ENCODE measurements at regions not wholly inside any gene's neighbourhood (a gene's known extent, or its start where the extent isn't known, plus 50 kb on each side); places are given as distances from the start of the nearest gene placed in this dataset.

DNA sequence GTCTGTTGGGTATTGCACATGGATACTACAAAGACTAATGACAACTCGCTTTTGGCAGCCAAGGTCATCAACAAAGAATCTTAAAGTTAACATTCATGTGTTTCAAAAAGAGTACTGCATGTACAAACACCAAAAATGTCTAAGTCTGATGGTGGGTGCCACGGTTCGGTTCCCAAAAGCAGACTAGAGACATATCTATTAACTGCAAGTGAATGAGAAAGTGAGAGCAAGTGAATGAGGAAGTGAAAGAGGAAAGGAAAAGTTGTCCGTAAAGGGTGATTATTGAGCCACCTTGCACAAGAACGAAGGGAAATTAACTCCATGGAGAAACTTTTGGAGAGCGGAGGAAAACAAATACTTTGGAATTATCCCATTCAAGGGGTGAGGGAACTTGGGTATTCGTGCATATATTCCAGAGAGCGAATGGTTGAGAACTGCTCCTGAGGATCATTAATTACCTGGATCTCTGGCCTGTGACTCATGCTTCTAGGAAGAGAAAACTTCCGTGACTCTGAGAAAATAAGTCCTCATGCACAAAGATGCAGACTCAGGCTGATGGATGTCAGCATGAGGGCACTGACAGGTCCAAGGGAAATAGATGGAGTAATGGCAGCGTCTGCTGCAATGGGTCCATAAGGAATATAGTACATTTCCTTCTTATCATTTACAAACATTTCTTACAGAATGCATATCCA lies 336.5 kb upstream of the TGFBR2 start:
- DNase-seq = peak; percentile 65 to 67

- no peak for DNase-seq
Observed at GRCh38 chr3:30271781-30272180, 334.6 kb upstream of the TGFBR2 start.

DNA sequence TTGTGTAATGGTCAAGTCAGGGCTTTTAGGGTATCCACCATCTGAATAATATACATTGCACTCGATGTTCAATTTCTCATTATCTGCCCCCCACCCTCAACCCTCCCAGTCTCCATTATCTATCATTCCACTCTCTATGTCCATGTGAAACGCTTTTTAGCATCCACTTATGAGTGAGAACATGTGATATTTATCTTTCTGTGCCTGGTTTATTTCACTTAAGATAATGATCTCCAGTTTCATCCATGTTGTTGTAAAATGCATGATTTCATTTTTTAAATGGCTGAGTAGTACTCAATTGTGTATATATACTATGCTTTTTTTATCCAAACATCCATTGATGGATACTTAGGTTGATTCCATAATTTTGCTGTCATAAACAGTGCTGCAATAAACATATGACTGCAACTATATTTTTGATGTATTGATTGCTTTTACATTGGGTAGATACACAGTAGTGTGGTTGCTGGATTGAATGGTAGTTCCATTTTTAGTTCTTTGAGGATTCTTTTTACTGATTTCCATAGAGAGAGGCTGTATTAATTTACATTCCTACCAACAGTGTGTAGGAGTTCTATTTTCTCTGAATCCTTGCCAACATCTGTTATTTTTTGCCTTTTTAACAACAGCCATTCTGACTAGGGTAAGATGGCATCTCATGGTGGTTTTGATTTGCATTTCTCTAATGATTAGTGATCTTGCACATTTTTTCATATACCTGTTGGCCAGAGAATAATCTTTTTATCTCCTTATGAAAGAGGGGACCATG lies 332.9 kb upstream of the TGFBR2 start:
- no peak for DNase-seq

DNA sequence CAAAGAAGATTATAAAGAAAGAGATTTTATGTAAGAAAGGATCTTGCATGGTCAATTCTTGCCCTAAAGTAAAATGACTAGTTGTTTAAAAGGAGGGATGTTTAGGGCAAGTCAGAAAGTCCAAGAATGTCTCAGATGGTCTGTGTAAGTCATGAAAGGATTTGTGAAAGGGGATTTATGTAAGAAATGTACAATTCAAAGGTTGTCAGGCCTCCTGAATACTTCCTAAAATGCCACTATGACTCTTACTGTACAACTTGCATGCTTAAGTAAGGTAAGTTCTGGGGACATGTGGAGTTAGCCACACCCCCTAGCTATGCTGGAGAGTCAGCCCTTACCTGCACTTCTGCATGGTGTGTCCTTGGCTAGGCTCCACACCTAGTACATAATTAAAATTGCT lies 328.9 kb upstream of the TGFBR2 start:
- DNase-seq = no peak

DNA sequence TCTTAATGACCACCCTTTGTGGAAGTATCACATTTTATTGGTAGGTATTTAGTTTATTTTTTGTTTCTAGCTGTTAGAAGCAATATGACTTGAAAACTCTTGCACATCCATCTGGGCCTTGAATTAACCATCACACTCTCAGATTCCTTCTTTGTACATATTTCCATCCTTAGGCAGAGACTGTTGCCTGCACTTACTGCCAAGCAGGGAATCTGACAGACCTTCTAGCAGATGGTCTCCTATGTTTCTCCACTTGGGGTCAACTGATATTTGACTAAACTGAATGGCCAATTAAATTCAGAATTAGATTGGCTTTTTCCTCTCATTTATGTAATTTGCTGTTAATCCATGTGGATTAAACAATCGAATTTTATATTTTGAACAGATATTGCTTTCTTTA lies 324.9 kb upstream of the TGFBR2 start:
- DNase-seq = no peak

- no peak for DNase-seq
Observed at GRCh38 chr3:30282154-30282696, 324.2 kb upstream of the TGFBR2 start.

DNA sequence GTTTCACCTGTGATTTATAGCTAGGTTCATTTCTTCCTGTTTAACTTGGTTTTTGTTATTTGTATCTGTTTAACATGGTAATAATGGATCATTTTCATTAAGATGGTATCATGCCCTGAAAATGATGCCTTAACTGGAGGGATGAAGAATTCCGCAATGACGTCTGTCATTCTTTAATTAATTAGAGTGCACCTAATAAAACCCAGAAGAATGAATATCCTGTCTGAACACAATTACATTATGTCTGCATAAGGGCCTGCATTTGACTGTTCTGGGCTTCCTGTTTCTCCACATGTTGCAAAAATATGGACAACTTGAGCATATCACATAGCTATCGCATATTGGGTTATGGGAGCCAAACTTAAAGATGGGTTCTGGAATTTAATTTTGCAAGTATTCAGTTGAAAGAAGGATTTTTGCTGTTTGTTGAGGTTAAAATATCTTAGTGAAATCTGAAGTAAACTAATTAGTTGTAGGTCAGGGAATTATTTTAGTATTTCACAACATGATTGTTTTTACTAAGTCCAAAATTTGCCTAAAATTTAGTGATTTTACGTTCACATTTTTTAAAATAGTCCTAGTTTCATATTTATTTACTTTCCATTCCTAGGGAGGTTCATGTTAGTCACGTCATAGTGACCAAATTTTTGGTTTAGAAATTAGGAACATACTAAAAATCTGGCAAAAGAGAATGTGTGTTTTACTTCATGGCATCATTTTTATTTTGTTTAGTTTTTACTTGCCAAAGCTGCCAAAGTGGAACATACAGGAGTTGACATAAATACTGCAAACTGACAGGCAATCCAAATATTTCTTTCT lies 321.0 kb upstream of the TGFBR2 start:
- peak in 1 of 2 donors; percentile 5 for DNase-seq

DNA sequence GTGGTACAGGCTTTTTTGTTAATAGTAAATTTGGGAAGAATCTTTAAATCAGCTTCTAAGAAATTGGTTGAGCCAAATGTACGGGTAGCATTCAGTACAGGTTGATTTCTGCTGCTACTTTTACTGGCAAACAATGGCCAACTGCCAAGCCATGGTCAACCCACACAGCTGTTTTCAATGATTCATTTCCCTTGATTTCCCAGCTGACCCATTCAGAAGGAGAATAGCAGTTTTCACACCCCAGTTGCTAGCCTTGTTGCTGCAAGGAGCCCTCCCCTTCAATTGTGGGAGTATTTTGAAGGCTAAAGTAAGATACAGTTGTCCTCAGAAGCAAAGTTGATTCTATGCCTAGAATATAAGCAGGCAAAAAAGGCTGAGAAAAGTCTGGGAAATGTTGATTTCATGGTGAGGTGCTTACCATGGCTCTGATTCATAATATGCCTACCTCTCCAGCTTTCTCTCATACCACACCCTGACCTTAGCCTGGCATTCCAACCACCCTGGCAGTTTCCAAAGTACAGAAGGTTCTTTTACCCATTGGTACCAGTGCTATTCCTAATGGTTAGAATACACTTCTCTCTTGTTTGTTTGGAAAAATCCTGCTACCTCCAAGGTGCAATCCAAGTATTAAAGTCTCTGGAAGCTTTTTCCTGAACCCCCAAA lies 320.3 kb upstream of the TGFBR2 start:
- DNase-seq = peak; percentile 67

GRCh38 chr3:30286811-30287210 lies 319.6 kb upstream of the TGFBR2 start:
- no peak for DNase-seq

DNA sequence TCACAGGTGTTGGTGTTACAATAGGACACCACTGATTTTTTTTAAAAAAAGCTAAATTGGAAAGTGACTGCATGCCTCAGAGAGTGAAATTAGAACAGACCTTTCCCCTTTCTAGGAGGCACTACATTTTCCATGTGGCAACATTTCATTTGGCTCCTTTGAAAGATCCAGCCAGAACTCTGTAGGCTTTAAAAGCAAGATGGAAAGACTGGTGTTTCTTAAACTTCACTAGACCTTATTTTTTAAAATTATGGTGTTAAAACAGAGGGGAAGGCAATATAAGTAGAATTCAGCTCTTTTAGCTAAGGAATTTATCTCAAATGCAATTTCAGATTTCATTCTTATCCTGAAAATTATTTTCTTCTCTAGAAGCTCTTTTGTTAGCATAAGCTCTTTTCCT lies 317.6 kb upstream of the TGFBR2 start:
- peak in 1 of 2 donors; percentile 6 for DNase-seq

GRCh38 chr3:30289324-30289723 lies 317.1 kb upstream of the TGFBR2 start:
- peak; percentile 55 to 61 for DNase-seq

GRCh38 chr3:30289766-30290165 lies 316.6 kb upstream of the TGFBR2 start:
- peak in 1 of 2 donors; percentile 43 for DNase-seq

DNA sequence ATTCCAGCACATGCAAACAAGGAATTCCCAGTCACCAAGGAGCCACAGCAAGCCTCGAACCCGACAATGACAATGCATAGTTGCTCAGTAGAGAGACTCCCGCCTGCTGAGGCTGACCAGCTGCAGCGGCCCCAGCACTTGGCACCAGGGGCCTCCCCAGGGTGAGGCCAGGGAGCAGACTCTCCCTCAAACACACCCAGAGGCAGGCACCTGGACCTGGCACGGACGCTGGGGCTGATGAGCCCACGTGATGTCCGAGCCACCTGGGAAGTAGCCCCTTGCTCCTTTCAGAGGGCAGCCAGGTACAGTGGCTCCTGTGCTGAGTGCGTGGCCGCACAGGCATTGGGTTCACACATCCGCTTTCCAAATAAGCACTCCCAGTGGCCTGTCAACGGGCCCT lies 315.9 kb upstream of the TGFBR2 start:
- no peak for DNase-seq

DNA sequence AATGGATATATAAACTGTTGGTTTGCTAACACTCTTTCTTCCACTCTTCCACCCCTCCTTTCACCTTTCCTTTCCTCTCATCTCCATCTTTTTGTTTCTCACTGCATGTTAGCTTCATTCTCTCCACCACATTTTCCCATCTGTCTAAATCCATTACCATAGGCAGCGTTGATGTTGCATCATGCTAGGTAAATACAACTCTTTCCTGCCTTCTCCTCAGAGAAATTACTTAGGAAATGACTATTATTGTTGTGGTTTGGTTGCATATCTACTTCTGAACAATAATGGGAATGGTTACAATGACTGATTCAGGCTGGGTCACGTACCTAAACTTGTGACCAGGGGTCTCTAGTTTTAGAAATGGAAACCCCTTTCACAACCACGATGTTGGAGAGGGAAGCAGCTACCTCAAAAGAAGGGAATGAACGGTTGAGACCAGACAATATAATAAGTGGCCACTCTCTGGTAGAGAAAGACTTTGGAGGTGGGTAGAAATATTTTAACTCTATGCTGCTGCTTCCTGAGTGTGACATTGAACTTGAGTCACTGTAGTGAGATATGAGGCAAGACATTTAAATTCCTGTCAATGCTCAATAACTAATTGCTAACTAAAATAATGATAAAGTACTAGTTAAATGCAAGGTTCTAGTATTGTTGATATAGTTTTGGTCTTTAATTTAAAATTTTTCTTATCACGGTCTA lies 314.1 kb upstream of the TGFBR2 start:
- no peak for DNase-seq

DNA sequence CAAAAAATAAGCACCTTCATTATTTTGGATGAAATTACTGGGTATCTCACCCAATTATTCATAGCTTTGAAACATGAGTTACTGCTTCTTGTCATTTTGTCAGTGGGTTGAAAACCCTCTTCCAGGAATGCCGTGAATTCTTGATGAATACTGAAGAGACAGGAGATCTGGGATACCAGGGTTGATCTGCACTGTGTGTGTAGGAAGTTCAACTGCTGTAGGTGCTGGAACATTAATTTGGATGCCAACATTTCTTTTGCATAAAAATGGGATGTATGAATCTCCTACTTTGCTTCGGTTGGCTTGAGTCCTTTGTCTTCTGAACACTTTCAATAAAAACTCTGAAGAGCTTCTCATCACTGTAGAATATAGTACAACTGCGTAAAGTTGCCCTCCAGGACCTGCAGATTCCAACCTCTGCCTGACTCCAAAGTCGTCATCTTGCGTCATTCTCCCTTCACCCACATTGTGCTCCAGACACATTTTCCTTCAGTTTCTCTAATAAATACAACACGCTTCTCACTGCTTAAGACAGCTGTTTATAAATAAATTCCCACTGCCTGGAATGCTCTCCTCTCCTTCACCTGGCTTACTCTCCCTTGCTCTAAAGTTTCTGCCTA lies 312.7 kb upstream of the TGFBR2 start:
- DNase-seq = no peak

DNA sequence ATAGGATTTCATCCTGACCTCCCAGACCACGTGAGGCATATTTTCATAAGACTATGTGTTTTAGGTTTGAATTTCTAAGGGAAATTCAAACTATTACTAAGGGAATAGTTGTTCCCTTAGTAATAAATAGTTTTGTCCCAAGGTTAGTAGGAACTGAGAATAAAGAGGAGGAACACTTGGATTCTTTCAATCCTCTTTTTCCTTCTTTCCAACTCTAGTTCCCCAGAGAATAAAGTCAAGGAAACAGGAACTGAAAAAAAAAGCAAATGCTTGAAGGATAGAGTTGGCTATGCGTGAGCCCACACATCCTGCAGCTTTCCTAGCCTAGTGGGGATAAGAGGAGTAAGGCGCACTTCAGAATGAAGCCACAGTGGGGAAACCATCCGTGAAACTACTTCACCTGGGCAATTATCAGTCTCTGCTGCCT lies 312.1 kb upstream of the TGFBR2 start:
- DNase-seq = no peak

DNA sequence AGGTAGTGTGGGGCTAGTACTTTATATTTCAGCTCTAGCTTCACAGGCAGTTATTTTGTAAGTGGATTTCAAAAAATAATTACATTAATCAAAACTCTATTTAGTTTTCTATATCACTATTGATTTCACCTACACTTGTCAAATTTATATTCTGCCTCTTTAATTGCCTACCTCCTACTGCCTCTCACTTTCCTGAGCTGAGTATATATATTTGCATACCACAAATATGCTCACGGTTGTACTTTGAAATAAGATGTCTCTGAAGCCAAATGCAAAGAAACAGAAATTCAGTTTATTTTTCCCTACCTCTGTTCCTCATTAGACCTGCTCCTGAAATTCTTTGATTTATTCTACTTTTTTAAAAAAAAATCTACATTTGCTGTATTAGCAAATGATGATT lies 309.3 kb upstream of the TGFBR2 start:
- DNase-seq = no peak

DNA sequence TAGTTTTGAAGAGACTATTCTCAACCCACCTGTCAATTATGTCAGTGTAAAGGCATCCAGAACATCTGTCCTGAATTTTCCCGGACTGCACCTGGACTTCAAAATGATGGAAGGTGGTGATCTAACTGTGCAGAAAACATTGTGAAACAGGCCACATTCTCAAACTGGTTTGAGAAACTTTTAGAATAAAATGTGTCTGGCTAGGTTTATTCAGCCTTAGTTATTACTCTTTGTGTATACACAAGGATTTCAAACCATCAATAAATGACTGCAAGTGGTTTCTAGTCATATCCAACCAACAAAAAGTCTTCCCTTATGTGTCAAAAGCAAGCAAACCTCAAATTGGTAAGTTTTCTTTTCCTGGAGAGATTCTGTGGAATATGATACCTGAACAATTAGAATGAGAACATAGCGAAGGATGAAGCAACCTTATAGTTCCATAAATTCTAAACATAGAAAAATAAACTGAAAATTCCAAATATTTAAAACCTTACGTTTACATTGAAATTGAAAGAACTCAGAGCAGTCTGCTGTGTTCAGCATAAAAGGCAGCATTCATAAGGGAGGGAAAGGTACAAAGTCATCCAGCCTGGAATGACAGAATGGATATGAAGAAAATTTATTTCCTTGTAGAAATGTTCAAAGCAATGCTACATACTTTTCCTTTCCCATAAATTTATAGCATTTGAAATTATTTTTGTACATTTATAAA lies 306.6 kb upstream of the TGFBR2 start:
- no peak for DNase-seq

DNA sequence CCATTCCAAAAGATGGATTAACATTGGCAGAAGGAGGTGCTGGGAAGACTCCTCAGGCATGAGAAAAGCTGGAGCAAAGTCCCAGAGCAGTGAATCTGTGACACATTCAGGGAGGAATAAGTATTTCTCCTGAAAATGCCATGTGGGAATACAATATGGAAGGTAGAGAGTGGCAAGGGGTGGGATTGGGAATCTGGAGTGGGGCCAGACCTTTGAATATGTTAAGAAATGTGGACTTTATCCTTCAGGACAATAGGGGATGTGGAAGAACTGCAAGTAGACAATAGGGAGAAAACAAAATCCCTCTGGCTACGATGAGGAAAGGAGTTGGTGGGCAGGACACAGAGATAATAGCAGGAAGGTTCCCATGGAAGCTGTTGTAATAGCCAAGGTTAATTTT lies 305.6 kb upstream of the TGFBR2 start:
- DNase-seq = no peak

DNA sequence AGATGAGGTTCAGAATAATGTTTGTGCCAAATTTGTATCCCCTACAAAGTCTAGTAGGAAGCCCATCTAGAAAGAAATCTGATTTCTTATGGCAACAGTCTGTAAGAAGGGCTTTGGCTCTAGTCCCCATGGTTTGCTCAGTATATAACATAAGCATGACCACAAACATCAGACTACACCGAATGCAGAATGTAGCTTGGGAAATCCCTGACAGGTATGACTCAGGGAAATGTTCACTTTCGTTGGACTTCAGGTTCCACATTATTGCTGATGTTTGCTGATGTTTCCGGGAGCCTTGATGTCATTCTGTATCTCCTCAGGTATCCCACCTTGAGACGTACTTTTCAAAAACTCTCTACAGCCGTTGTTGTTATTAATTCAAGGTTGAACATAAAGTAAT lies 304.4 kb upstream of the TGFBR2 start:
- DNase-seq = no peak

DNA sequence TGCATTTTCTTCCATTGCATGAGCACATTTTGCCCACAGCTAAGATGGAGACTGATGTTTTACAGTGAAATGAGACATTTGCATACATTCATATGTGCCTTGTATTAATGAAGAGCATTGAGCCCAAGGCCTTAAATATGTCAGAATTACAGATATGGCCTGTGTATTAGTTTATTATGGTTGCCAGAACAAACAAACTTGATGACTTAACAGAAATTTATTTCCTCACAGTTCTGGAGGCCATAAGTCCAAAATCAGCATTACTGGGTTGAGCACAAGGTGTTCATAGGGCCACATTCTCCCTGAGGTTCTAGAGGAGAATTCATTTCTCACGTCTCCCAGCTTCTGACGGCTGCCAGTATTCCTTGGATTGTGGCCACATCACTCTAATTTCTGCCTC lies 302.6 kb upstream of the TGFBR2 start:
- no peak for DNase-seq

Measured in inflammatory macrophage treated with lipopolysaccharide for 1 hour (primary cell).